ENCODE measurements at regions not wholly inside any gene's neighbourhood (a gene's known extent, or its start where the extent isn't known, plus 50 kb on each side); places are given as distances from the start of the nearest gene placed in this dataset.

- TF ChIP-seq CTCF (conservative IDR thresholded peaks at IDR 0.05; ENCODE audit: low read length) = no peak
- TF ChIP-seq EZH2phosphoT487 (IDR thresholded peaks at IDR 0.05; ENCODE audit: borderline replicate concordance) = no peak
Measured at GRCh38 chr3:31133541-31133940, 239.1 kb upstream of the GADL1 start.

Data from Loucy (cell line).